CD14-positive monocyte (primary cell): ENCODE measurements at regions not wholly inside any gene's neighbourhood (a gene's known extent, or its start where the extent isn't known, plus 50 kb on each side); places are given as distances from the start of the nearest gene placed in this dataset.

Experiments used
- DNase-seq, 3 donors: peaks; one replicate each; pipeline ENCODE4 v3.0.0-alpha.2; 2011 to 2022
- H2AFZ ChIP-seq: 2 replicates; pipeline ENCODE4 v1.6.0; 2012; ENCODE audit warnings: mild to moderate bottlenecking, low read depth, low read length, inconsistent platforms; ENCODE audit not compliant: insufficient read depth, poor library complexity, severe bottlenecking
- H3K27ac ChIP-seq, 2 donors: 1 replicate in 1 of 2; 2 replicates in 1 of 2; pipeline ENCODE4 v1.5.1; 2012 to 2013; ENCODE audit warnings: low read length in 2 of 2, control low read depth in 1 of 2, inconsistent platforms in 1 of 2, low read depth in 1 of 2, mild to moderate bottlenecking in 1 of 2
- H3K27me3 ChIP-seq, 2 donors: one replicate each; pipeline versions ENCODE4 v1.6.0 to v1.6.1; 2011 to 2013; ENCODE audit warnings: low read length in 2 of 2; ENCODE audit not compliant: control insufficient read depth in 2 of 2, insufficient read depth in 2 of 2
- H3K36me3 ChIP-seq, 2 donors: replicated peaks in 1 of 2; 1 replicate in 1 of 2; 2 replicates in 1 of 2; pipeline versions ENCODE4 v1.5.1 to v1.6.1; 2012 to 2013; ENCODE audit warnings: low read length in 2 of 2, control low read depth in 1 of 2, inconsistent platforms in 1 of 2, mild to moderate bottlenecking in 1 of 2; ENCODE audit not compliant: insufficient read depth in 2 of 2, control insufficient read depth in 1 of 2
- H3K4me1 ChIP-seq, 2 donors: 1 replicate in 1 of 2; 2 replicates in 1 of 2; pipeline versions ENCODE4 v1.5.1 to v1.6.1; 2012 to 2013; ENCODE audit warnings: low read length in 2 of 2, control low read depth in 1 of 2, inconsistent platforms in 1 of 2, mild to moderate bottlenecking in 1 of 2, moderate library complexity in 1 of 2; ENCODE audit not compliant: insufficient read depth in 2 of 2, control insufficient read depth in 1 of 2
- H3K4me2 ChIP-seq: replicated peaks from 2 replicates; pipeline ENCODE3; 2012; ENCODE audit warnings: low read length, moderate library complexity, mild to moderate bottlenecking; ENCODE audit not compliant: poor library complexity, severe bottlenecking; ENCODE audit errors: extremely low read depth
- H3K4me3 ChIP-seq, 3 experiments: fragments of 200-600 bp in 1 of 3; sonication (generic) in 1 of 3; replicated peaks in 1 of 3; 1 replicate in 2 of 3; 2 replicates in 1 of 3; pipeline ENCODE4 v1.5.1; 2011 to 2013; ENCODE audit warnings: low read length in 3 of 3, mild to moderate bottlenecking in 3 of 3, control low read depth in 2 of 3, low read depth in 2 of 3, inconsistent platforms in 1 of 3, moderate library complexity in 1 of 3
- H3K79me2 ChIP-seq: 2 replicates; pipeline ENCODE4 v1.6.0; 2012; ENCODE audit warnings: mild to moderate bottlenecking, control low read depth, inconsistent platforms, low read length, moderate library complexity; ENCODE audit not compliant: insufficient read depth
- H3K9ac ChIP-seq: 2 replicates; pipeline ENCODE4 v1.6.0; 2017; ENCODE audit warnings: low read length, mild to moderate bottlenecking; ENCODE audit not compliant: insufficient read depth, poor library complexity, severe bottlenecking
- H3K9me3 ChIP-seq, 2 donors: replicated peaks in 1 of 2; 1 replicate in 1 of 2; 2 replicates in 1 of 2; pipeline versions ENCODE4 v1.5.1 to v1.6.1; 2012 to 2013; ENCODE audit warnings: low read length in 2 of 2, control low read depth in 1 of 2; ENCODE audit not compliant: control insufficient read depth in 1 of 2, insufficient read depth in 1 of 2
- H4K20me1 ChIP-seq: 2 replicates; pipeline ENCODE4 v1.6.0; 2012; ENCODE audit warnings: mild to moderate bottlenecking, low read length, control low read depth, moderate library complexity; ENCODE audit not compliant: insufficient read depth
- H3K27ac Mint-ChIP-seq, 7 donors: one replicate each; pipeline ENCODE4 v1.8.0; 2020; ENCODE audit warnings: mild to moderate bottlenecking in 7 of 7, mixed read lengths in 7 of 7, moderate library complexity in 6 of 7, inconsistent platforms in 2 of 7
- H3K27me3 Mint-ChIP-seq, 3 donors: one replicate each; pipeline ENCODE4 v1.8.0; 2021 to 2022; ENCODE audit warnings: low read depth in 3 of 3, mild to moderate bottlenecking in 3 of 3, mixed read lengths in 3 of 3, moderate library complexity in 3 of 3, inconsistent platforms in 1 of 3
- H3K36me3 Mint-ChIP-seq, 2 donors: one replicate each; pipeline ENCODE4 v1.8.0; 2020; ENCODE audit warnings: mixed read lengths in 2 of 2, inconsistent platforms in 1 of 2, mild to moderate bottlenecking in 1 of 2
- H3K4me1 Mint-ChIP-seq: one replicate; pipeline ENCODE4 v1.8.0; 2020; ENCODE audit warnings: mild to moderate bottlenecking, mixed read lengths
- H3K4me3 Mint-ChIP-seq, 2 donors: one replicate each; pipeline ENCODE4 v1.8.0; 2020; ENCODE audit warnings: mild to moderate bottlenecking in 2 of 2, mixed read lengths in 2 of 2, moderate library complexity in 1 of 2
- H3K9me3 Mint-ChIP-seq, 7 donors: one replicate each; pipeline ENCODE4 v1.8.0; 2020 to 2022; ENCODE audit warnings: mixed read lengths in 7 of 7, mild to moderate bottlenecking in 6 of 7, moderate library complexity in 6 of 7, inconsistent platforms in 2 of 7
- WGBS: methylation state at CpG from one replicate; pipeline ENCODE4 v1.1.5; 2013; ENCODE audit warnings: missing lambda C conversion rate; ENCODE audit not compliant: insufficient coverage; 5-methylcytosine and 5-hydroxymethylcytosine counted together
- intact Hi-C, 2 donors: fragments of 100-400 bp; cut with micrococcal nuclease; formaldehyde crosslinking; loops; one replicate each; pipeline versions ENCODE4 v1.15.0 to v1.15.1; 2023
- TF ChIP-seq, protein P1 (sequence below): fragments of 200-600 bp; IDR thresholded peaks from one replicate; pipeline ENCODE4 v1.8.0; 2022; ENCODE audit warnings: antibody characterized with exemption, mild to moderate bottlenecking

DNA sequence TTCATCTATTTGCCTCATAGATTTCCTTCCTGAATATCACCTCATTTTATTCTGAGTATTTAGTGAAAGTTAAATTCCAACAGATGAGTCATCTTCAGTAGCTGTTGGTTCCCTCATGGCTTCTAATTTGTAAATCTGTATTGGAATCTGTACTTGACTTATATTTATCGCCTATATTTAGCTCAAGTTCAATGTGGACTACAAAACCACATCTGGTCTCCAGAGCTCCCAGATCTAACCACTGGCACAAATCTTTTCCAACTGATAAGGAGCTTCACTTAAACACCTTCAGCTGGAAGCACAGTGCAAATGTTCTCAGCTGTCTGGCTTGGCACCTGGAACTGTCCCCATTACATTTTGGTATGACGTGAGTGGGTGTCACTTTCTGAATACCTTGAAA lies 82.8 kb upstream of the DSEL start:
- Histone ChIP-seq H4K20me1 (no peaks in the 10 kb centered on the region), H3K4me3 (no peak overlapping the region), H3K27ac (no peak overlapping the region), H3K9me3 (peaks cover 0 to 11% of the 10 kb centered on the region in 2 donors), H2AFZ (no peak overlapping the region), H3K4me2 (no peak overlapping the region), H3K9ac (no peak overlapping the region), H3K79me2 (no peaks in the 10 kb centered on the region), H3K4me1 (no peaks in the 10 kb centered on the region), H3K27me3 (no peaks in the 10 kb centered on the region), H3K36me3 (no peaks in the 10 kb centered on the region)
- no peaks in the 10 kb centered on the region for H3K27me3 Mint-ChIP-seq
- no peak overlapping the region for H3K4me3 Mint-ChIP-seq
- no peaks in the 10 kb centered on the region for H3K36me3 Mint-ChIP-seq
- peaks cover 0 to 17% (median 4%) of the 10 kb centered on the region in 7 donors for H3K9me3 Mint-ChIP-seq
- no peaks in the 10 kb centered on the region for H3K4me1 Mint-ChIP-seq
- no CpG with 5 or more reads among the region's 2 CpGs for WGBS
- no peak for DNase-seq
- TF ChIP-seq, protein P1, sequence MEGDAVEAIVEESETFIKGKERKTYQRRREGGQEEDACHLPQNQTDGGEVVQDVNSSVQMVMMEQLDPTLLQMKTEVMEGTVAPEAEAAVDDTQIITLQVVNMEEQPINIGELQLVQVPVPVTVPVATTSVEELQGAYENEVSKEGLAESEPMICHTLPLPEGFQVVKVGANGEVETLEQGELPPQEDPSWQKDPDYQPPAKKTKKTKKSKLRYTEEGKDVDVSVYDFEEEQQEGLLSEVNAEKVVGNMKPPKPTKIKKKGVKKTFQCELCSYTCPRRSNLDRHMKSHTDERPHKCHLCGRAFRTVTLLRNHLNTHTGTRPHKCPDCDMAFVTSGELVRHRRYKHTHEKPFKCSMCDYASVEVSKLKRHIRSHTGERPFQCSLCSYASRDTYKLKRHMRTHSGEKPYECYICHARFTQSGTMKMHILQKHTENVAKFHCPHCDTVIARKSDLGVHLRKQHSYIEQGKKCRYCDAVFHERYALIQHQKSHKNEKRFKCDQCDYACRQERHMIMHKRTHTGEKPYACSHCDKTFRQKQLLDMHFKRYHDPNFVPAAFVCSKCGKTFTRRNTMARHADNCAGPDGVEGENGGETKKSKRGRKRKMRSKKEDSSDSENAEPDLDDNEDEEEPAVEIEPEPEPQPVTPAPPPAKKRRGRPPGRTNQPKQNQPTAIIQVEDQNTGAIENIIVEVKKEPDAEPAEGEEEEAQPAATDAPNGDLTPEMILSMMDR = no peak
- intact Hi-C loops = no loop called here
- H3K27ac Mint-ChIP-seq = no peak overlapping the region

DNA sequence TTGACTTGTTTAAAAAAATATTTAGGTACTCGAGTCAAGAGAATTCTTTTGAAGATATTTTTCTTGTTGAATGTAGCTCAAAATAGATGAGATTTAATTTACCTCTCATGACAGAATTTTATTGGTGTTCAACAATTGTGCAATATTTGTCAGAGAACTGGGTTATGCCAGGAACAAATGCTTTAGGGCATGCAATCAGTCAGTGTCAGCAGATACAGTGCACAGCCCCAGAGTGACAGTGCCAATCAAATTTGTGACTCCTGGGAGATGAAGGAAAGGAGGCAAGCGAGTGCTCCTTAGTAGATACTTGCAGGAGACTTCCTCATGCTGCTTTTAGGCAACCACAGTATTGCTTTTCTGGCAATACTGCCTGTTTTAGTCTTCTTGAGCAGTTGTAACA lies 81.2 kb upstream of the DSEL start:
- Mint-ChIP-seq H3K9me3 (peaks cover 0 to 12% (median 7%) of the 10 kb centered on the region in 7 donors), H3K4me1 (no peaks in the 10 kb centered on the region), H3K27ac (no peak overlapping the region), H3K4me3 (no peak overlapping the region), H3K36me3 (no peaks in the 10 kb centered on the region), H3K27me3 (no peaks in the 10 kb centered on the region)
- Histone ChIP-seq H3K4me3 (no peak overlapping the region), H3K9me3 (peaks cover 0 to 4% of the 10 kb centered on the region in 2 donors), H3K4me1 (no peaks in the 10 kb centered on the region), H3K36me3 (no peaks in the 10 kb centered on the region), H3K4me2 (no peak overlapping the region), H3K27me3 (no peaks in the 10 kb centered on the region), H3K27ac (no peak overlapping the region), H3K79me2 (no peaks in the 10 kb centered on the region), H4K20me1 (no peaks in the 10 kb centered on the region), H2AFZ (no peak overlapping the region), H3K9ac (no peak overlapping the region)
- no peak for DNase-seq
- intact Hi-C loops = no loop called here
- TF ChIP-seq, protein P1 = no peak
- no CpG with 5 or more reads among the region's 2 CpGs for WGBS
